ENCODE measurements at regions not wholly inside any gene's neighbourhood (a gene's known extent, or its start where the extent isn't known, plus 50 kb on each side); places are given as distances from the start of the nearest gene placed in this dataset.

- TF ChIP-seq, protein P1, sequence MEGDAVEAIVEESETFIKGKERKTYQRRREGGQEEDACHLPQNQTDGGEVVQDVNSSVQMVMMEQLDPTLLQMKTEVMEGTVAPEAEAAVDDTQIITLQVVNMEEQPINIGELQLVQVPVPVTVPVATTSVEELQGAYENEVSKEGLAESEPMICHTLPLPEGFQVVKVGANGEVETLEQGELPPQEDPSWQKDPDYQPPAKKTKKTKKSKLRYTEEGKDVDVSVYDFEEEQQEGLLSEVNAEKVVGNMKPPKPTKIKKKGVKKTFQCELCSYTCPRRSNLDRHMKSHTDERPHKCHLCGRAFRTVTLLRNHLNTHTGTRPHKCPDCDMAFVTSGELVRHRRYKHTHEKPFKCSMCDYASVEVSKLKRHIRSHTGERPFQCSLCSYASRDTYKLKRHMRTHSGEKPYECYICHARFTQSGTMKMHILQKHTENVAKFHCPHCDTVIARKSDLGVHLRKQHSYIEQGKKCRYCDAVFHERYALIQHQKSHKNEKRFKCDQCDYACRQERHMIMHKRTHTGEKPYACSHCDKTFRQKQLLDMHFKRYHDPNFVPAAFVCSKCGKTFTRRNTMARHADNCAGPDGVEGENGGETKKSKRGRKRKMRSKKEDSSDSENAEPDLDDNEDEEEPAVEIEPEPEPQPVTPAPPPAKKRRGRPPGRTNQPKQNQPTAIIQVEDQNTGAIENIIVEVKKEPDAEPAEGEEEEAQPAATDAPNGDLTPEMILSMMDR (IDR thresholded peaks at IDR 0.05; ENCODE audit: insufficient read depth, low read length, poor library complexity, severe bottlenecking), result no peak
- TF ChIP-seq EZH2phosphoT487 (conservative IDR thresholded peaks at IDR 0.05; ENCODE audit: low read length), result no peak
Observed at GRCh38 chr15:38635170-38635569, 70.6 kb upstream of the RASGRP1 start.

Data from SU-DHL-6 (cell line).